Kidney epithelial cell (primary cell): ENCODE measurements at regions not wholly inside any gene's neighbourhood (a gene's known extent, or its start where the extent isn't known, plus 50 kb on each side); places are given as distances from the start of the nearest gene placed in this dataset.

ENCODE experiments used
- DNase-seq: peaks from one replicate; pipeline ENCODE4 v3.0.0-alpha.2; 2010; ENCODE audit warnings: low read depth
- H3K27me3 ChIP-seq: 2 replicates; pipeline ENCODE4 v1.6.0; 2011; ENCODE audit warnings: low read length; ENCODE audit not compliant: control insufficient read depth, insufficient read depth
- H3K36me3 ChIP-seq: 2 replicates; pipeline ENCODE4 v1.5.1; 2011; ENCODE audit warnings: low read length; ENCODE audit not compliant: control insufficient read depth, insufficient read depth
- H3K4me3 ChIP-seq: 2 replicates; pipeline ENCODE4 v1.5.1; 2011; ENCODE audit warnings: low read depth, mild to moderate bottlenecking, control low read depth, low read length
- TF ChIP-seq, protein P1 (sequence below): IDR thresholded peaks from 2 replicates; pipeline ENCODE4 v1.5.1; 2011; ENCODE audit warnings: mild to moderate bottlenecking, moderate library complexity, low read length, control low read depth, inconsistent platforms; ENCODE audit not compliant: insufficient read depth, poor library complexity, severe bottlenecking

DNA sequence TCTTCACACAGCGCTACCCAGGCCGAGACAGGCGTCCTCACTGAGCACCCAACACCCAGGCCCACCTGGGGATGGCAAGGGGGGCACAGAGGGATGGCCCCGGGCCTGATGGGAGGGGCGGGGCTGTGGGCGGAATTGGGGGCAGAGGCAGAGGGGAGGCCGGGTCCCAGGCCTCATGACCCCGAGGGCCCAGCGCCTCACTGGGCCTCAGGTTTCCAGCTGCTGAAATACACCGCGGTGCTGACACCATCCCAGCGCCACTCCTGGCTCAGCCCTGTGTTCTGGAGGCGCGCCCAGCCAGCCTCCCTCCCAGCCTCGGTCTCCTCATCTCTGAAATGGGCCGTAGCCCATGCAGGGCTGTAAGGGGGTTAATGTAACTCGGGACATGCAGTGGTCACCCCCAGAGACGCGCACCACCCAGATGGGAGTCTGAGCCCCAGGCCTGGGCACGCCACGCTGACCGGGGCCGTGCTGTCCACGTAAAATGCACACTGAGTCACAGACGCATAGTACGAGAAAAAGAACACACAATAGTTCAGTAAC, 82.3 kb downstream of the UNCX start:
- DNase-seq, result no peak
- no peaks in the 10 kb centered on the region for H3K36me3 ChIP-seq
- H3K27me3 ChIP-seq, result peaks cover 6% of the 10 kb centered on the region
- TF ChIP-seq, protein P1, sequence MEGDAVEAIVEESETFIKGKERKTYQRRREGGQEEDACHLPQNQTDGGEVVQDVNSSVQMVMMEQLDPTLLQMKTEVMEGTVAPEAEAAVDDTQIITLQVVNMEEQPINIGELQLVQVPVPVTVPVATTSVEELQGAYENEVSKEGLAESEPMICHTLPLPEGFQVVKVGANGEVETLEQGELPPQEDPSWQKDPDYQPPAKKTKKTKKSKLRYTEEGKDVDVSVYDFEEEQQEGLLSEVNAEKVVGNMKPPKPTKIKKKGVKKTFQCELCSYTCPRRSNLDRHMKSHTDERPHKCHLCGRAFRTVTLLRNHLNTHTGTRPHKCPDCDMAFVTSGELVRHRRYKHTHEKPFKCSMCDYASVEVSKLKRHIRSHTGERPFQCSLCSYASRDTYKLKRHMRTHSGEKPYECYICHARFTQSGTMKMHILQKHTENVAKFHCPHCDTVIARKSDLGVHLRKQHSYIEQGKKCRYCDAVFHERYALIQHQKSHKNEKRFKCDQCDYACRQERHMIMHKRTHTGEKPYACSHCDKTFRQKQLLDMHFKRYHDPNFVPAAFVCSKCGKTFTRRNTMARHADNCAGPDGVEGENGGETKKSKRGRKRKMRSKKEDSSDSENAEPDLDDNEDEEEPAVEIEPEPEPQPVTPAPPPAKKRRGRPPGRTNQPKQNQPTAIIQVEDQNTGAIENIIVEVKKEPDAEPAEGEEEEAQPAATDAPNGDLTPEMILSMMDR, result no peak
- no peak overlapping the region for H3K4me3 ChIP-seq

DNA sequence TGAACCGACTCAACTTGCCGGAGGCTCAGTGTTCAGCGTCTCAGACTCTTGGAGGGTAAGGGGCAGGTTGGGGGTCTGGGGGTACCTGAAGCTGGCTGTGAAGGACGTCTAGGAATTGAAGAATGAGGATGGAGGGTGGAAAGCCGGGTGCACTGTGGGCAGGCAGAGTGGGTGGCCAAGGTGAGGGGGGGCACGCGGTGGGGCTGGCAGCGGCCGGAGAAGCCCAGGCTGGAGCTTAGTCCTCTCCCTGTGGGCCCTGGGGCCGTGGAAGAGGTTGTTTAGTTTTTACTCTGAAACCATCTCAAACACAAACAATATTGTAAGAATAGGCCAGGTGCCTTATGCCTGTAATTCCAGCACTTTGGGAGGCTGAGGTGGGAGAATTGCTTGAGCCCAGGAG, 83.4 kb downstream of the UNCX start:
- TF ChIP-seq, protein P1, result no peak
- no peak for DNase-seq

DNA sequence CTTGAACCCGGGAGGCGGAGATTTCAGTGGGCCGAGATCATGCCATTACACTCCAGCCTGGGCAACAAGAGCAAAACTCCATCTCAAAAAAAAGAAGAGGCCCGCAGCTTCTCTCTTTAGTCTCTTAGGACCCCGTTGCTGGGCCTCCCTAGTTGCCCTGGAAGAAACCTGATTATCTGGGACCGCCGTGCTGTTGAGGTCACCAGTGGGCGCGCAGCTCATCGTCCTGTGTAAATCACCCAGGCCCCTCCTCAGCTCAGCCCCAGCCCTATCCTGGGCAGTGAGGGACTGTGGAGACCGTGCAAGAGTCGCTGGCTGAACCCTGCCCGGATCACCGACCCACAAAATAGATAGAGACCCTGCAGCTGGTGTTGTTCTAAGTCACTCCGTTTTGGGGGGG, 85.0 kb downstream of the UNCX start:
- TF ChIP-seq, protein P1, result no peak
- DNase-seq, result no peak
- Histone ChIP-seq H3K27me3 (peaks cover 18% of the 10 kb centered on the region), H3K4me3 (no peak overlapping the region), H3K36me3 (no peaks in the 10 kb centered on the region)

More for the DNA sequence above, 83.4 kb downstream of the UNCX start:
- no peak overlapping the region for H3K4me3 ChIP-seq
- no peaks in the 10 kb centered on the region for H3K36me3 ChIP-seq
- peaks cover 6% of the 10 kb centered on the region for H3K27me3 ChIP-seq

DNA sequence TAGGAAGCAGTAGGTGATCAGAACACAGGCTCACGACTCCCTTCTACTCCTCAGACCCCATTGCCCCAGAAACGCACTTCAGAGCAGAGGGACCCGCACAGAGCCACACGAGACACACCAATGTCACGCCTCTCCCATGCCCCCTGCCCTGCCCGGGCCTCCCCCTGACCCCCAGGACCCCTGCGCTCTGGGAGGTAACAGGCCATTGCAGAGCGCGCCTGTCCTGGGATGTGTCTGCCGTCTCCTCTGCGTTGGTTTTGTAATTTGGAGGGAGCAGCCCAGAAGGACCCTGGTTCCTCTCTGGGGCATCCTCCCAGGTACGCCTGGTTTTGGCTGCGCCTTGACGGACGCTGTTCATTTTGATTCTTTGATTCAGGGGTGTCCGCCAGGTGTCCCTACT, 85.4 kb downstream of the UNCX start:
- TF ChIP-seq, protein P1, result no peak
- Histone ChIP-seq H3K27me3 (peaks cover 22% of the 10 kb centered on the region), H3K36me3 (no peaks in the 10 kb centered on the region), H3K4me3 (no peak overlapping the region)
- DNase-seq, result no peak

DNA sequence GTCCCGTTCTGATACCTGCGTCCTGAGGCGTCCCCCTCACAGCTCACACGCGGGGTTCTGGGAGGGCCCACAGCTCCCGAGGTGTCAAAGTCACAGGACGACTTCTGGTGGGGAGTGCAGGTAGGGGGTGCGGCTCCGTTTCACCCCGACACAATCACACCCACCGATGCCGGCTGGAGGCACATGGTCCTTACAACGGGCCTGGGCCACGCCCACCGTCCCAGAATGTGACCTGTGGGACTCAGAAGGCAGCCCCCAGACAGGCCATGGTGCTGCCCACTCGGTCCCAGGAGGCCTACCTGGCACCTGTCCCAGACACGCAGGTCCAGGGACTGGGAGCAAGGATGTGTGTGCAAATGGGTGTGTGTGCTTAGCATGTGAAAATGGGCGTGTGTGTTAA, 86.0 kb downstream of the UNCX start:
- DNase-seq, result no peak
- TF ChIP-seq, protein P1, result no peak
- Histone ChIP-seq H3K27me3 (peaks cover 28% of the 10 kb centered on the region), H3K4me3 (no peak overlapping the region), H3K36me3 (no peaks in the 10 kb centered on the region)

DNA sequence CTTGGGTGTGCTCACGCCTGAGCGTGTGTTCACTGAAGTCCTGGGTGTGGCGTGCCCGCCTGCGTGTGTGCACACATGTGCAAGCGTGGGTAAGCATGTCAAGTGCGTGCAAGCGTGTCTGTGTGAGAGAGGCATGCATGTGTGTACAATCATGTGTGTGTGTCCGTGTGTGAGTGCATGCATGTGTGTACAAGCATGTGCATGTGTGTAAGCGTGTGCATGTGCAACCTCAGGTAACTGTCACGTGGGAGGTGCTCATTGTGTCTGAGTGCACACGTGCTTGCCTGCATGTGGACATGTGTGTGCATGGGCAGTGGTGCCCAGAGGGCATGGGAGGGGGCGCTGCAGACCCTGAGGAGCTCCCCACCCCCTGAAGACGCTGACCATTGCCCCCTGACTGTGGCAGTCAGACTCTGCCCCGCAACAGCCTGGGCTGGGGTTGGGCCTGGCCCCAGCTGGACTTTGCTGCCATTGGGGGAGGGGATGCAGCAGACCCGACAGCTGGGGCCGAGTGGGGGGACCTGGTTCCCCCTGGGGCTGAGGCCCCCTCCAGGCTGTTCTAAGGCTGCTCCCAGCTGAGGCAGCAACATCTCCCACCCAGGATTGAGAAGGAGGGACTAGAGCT, 88.1 kb downstream of the UNCX start:
- Histone ChIP-seq H3K27me3 (peaks cover 42% of the 10 kb centered on the region), H3K4me3 (no peak overlapping the region)
- TF ChIP-seq, protein P1, result no peak

More for the DNA sequence above, 88.1 kb downstream of the UNCX start:
- no peaks in the 10 kb centered on the region for H3K36me3 ChIP-seq
- no peak for DNase-seq
